ENCODE measurements at regions not wholly inside any gene's neighbourhood (a gene's known extent, or its start where the extent isn't known, plus 50 kb on each side); places are given as distances from the start of the nearest gene placed in this dataset.

- no peaks in the 10 kb centered on the region for H3K4me1 ChIP-seq (ENCODE audit: control insufficient read depth, low read length)
- 0 out of 2 replicates have a peak, but pooled peaks cover 5% of the 10 kb centered on the region for H3K27me3 ChIP-seq (ENCODE audit: control insufficient read depth, low read length)
- H3F3A ChIP-seq (ENCODE audit: control insufficient read depth, insufficient read depth) = no peaks in the 10 kb centered on the region
- no peaks in the 10 kb centered on the region for H3K9me2 ChIP-seq (replicated peaks; ENCODE audit: control insufficient read depth, low read length)
- H3K4me3 ChIP-seq (ENCODE audit: low read length) = no peak overlapping the region
- no peaks in the 10 kb centered on the region for H4K20me1 ChIP-seq (ENCODE audit: control insufficient read depth, insufficient read depth, low read depth, low read length)
- no peak overlapping the region for H3K27ac ChIP-seq (ENCODE audit: low read depth, low read length)
- H3K4me2 ChIP-seq (ENCODE audit: low read length) = no peak overlapping the region
- H3K36me3 ChIP-seq (ENCODE audit: control insufficient read depth, low read length) = no peaks in the 10 kb centered on the region
- H3K79me2 ChIP-seq (ENCODE audit: control insufficient read depth, low read length) = no peaks in the 10 kb centered on the region
- no peaks in the 10 kb centered on the region for H3K9me3 ChIP-seq (ENCODE audit: control insufficient read depth, insufficient read depth, low read length)
- TF ChIP-seq EZH2phosphoT487 (IDR thresholded peaks at IDR 0.05; ENCODE audit: borderline replicate concordance, low read length) (no peak), CTCF (IDR thresholded peaks at IDR 0.05; ENCODE audit: low read depth, low read length, poor library complexity, severe bottlenecking) (no peak)
Observed at GRCh38 chr6:6533176-6533575, 55.3 kb upstream of the LY86 start.

GRCh38 chr6:6534399-6534798 is 54.1 kb upstream of the LY86 start:
- H3K27me3 ChIP-seq (ENCODE audit: control insufficient read depth, low read length) = 0 out of 2 replicates have a peak, but pooled peaks cover 8% of the 10 kb centered on the region
- no peaks in the 10 kb centered on the region for H3K9me3 ChIP-seq (ENCODE audit: control insufficient read depth, insufficient read depth, low read length)
- no peaks in the 10 kb centered on the region for H4K20me1 ChIP-seq (ENCODE audit: control insufficient read depth, insufficient read depth, low read depth, low read length)
- no peak overlapping the region for H3K4me3 ChIP-seq (ENCODE audit: low read length)
- no peaks in the 10 kb centered on the region for H3K36me3 ChIP-seq (ENCODE audit: control insufficient read depth, low read length)
- H3K9me2 ChIP-seq (replicated peaks; ENCODE audit: control insufficient read depth, low read length) = no peaks in the 10 kb centered on the region
- no peak for TF ChIP-seq CTCF (IDR thresholded peaks at IDR 0.05; ENCODE audit: low read depth, low read length, poor library complexity, severe bottlenecking)
- no peak for TF ChIP-seq EZH2phosphoT487 (IDR thresholded peaks at IDR 0.05; ENCODE audit: borderline replicate concordance, low read length)
- H3F3A ChIP-seq (ENCODE audit: control insufficient read depth, insufficient read depth) = no peaks in the 10 kb centered on the region
- H3K27ac ChIP-seq (ENCODE audit: low read depth, low read length) = no peak overlapping the region
- H3K4me1 ChIP-seq (ENCODE audit: control insufficient read depth, low read length) = no peaks in the 10 kb centered on the region
- no peak overlapping the region for H3K4me2 ChIP-seq (ENCODE audit: low read length)
- H3K79me2 ChIP-seq (ENCODE audit: control insufficient read depth, low read length) = no peaks in the 10 kb centered on the region

GRCh38 chr6:6537488-6538260 is 50.8 kb upstream of the LY86 start:
- no peaks in the 10 kb centered on the region for H3K4me1 ChIP-seq (ENCODE audit: control insufficient read depth, low read length)
- H3K79me2 ChIP-seq (ENCODE audit: control insufficient read depth, low read length) = no peaks in the 10 kb centered on the region
- H3K4me3 ChIP-seq (ENCODE audit: low read length) = no peak overlapping the region
- H4K20me1 ChIP-seq (ENCODE audit: control insufficient read depth, insufficient read depth, low read depth, low read length) = no peaks in the 10 kb centered on the region
- H3K9me3 ChIP-seq (ENCODE audit: control insufficient read depth, insufficient read depth, low read length) = peaks cover 3% of the 10 kb centered on the region; the same call in 1 of the 2 replicates
- no peaks in the 10 kb centered on the region for H3K36me3 ChIP-seq (ENCODE audit: control insufficient read depth, low read length)
- H3K4me2 ChIP-seq (ENCODE audit: low read length) = no peak overlapping the region
- peaks cover 8% of the 10 kb centered on the region for H3K27me3 ChIP-seq (ENCODE audit: control insufficient read depth, low read length)
- TF ChIP-seq EZH2phosphoT487 (IDR thresholded peaks at IDR 0.05; ENCODE audit: borderline replicate concordance, low read length) (no peak), CTCF (IDR thresholded peaks at IDR 0.05; ENCODE audit: low read depth, low read length, poor library complexity, severe bottlenecking) (no peak)
- H3K27ac ChIP-seq (ENCODE audit: low read depth, low read length) = no peak overlapping the region
- H3K9me2 ChIP-seq (replicated peaks; ENCODE audit: control insufficient read depth, low read length) = no peaks in the 10 kb centered on the region
- H3F3A ChIP-seq (ENCODE audit: control insufficient read depth, insufficient read depth) = no peaks in the 10 kb centered on the region
